SJCRH30 (cell line): ENCODE measurements at regions not wholly inside any gene's neighbourhood (a gene's known extent, or its start where the extent isn't known, plus 50 kb on each side); places are given as distances from the start of the nearest gene placed in this dataset.
"Not testable (repeated sequence)": the region's sequence is repeated elsewhere in the genome, so short reads cannot be mapped to it uniquely, and the experiment has no call there.

Experiments
- DNase-seq, 2 experiments: peaks; one replicate each; pipeline ENCODE4 v3.0.0-alpha.2; 2015 to 2020
- H3K27ac ChIP-seq: fragments of 250-450 bp; sonication (Bioruptor Pico); 2 replicates; pipeline ENCODE4 v1.5.1; 2020; ENCODE audit warnings: mild to moderate bottlenecking, moderate library complexity
- H3K27me3 ChIP-seq: fragments of 250-450 bp; sonication (Bioruptor Pico); 2 replicates; pipeline ENCODE4 v1.5.1; 2020; ENCODE audit warnings: mild to moderate bottlenecking, moderate library complexity
- H3K36me3 ChIP-seq: fragments of 250-450 bp; sonication (Bioruptor Pico); 2 replicates; pipeline ENCODE4 v1.5.1; 2020; ENCODE audit warnings: mild to moderate bottlenecking, moderate library complexity
- H3K4me1 ChIP-seq: fragments of 250-450 bp; sonication (Bioruptor Pico); 2 replicates; pipeline ENCODE4 v1.5.1; 2020; ENCODE audit warnings: mild to moderate bottlenecking, moderate library complexity
- H3K4me3 ChIP-seq: fragments of 250-450 bp; sonication (Bioruptor Pico); 2 replicates; pipeline ENCODE4 v1.5.1; 2020; ENCODE audit warnings: mild to moderate bottlenecking, moderate library complexity
- H3K9me3 ChIP-seq: fragments of 250-450 bp; sonication (Bioruptor Pico); replicated peaks from 2 replicates; pipeline ENCODE4 v1.5.1; 2020; ENCODE audit warnings: mild to moderate bottlenecking, moderate library complexity

DNA sequence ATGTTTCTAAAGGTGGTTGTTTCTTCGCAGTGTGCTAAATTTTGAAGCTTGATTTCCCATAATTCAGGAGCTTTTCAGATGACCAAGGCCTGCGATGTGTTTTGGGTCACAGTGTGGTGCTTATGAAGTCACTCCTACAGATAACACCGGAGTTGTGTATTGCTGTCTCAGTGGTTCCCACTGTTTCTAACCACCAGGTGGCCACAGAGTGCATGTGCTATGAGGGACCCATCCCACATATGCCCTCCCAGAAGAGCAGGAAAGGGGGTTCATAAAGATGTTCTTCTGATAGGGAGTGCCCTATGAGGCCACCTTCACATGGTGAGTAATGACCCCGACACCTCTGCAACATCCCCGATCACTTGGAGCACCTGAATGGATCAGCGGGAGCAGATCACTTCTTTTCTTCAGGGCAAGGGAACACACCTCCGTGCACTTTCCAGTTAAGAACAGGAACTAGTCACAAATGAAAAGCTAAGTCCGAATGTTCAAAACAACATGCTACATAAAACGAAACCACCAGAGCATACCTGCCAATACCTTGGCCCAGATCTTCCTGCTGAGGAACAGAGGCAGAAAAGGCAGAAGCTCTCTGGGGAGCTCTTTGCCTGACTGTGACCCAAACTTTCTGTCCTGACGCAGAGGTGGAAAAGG lies 262.1 kb downstream of the FAM72C start:
- H3K4me3 ChIP-seq, H3K4me1 ChIP-seq, H3K27me3 ChIP-seq, H3K27ac ChIP-seq, H3K9me3 ChIP-seq, H3K36me3 ChIP-seq: not testable (repeated sequence)
- DNase-seq = peak; percentile 2 to 8

DNA sequence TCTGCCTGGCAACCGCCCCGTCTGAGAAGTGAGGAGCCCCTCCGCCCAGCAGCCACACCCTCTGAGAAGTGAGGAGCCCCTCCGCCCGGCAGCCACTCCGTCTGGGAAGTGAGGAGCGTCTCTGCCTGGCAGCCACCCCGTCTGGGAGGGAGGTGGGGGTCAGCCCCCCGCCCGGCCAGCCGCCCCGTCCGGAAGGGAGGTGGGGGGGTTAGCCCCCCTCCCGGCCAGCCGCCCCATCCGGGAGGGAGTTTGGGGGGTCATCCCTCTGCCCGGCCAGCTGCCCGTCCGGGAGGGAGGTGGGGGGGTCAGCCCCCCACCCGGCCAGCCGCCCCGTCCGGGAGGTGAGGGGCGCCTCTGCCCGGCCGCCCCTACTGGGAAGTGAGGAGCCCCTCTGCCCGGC lies 269.0 kb downstream of the FAM72C start:
- DNase-seq, H3K4me3 ChIP-seq, H3K9me3 ChIP-seq, H3K27me3 ChIP-seq, H3K36me3 ChIP-seq, H3K4me1 ChIP-seq, H3K27ac ChIP-seq: not testable (repeated sequence)

DNA sequence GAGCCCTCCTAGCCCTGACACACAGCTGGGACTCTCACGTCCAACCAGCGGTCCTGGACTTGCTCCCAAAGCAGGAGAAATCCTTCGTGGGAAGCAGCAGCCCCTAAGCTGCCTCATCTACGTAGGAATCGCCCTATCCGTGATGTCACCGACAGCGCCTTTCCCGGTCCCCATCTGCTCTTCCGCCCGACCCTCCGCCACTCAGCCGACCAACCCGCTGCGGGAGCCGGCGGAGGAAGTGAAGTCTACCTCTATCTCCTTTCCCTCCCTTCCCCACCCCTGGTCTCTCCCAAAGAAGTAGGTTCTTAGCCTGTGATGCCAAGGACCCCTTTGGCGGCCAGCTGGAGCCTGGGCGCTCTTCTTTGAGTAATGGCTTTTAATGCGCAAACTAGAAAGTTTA lies 272.1 kb downstream of the FAM72C start:
- Histone ChIP-seq H3K9me3 (no peaks in the 10 kb centered on the region), H3K4me3 (no peak overlapping the region), H3K27me3 (no peaks in the 10 kb centered on the region), H3K36me3 (no peaks in the 10 kb centered on the region), H3K4me1 (no peaks in the 10 kb centered on the region), H3K27ac (no peak overlapping the region)
- DNase-seq = no peak

DNA sequence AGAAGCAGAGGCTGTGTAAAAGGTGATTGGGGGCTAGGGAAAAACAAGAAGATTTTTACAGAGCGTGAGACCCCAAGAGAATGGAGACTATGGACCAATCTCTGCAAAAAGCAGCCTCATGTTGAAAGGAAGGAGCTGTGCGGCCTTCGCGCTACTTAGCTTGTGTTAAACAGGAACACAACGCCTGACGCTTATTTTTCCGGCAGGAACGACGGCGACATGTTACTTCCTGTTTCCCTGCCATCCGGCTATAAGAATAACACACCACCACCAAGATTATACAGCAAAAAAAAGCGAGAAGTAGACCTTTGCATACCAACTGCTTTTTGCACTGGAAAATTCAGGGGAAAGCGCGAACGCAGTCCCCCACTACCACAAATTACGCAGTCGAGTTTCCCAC lies 272.7 kb downstream of the FAM72C start:
- Histone ChIP-seq H3K36me3 (no peaks in the 10 kb centered on the region), H3K27ac (no peak overlapping the region), H3K4me3 (no peak overlapping the region), H3K9me3 (no peaks in the 10 kb centered on the region), H3K27me3 (no peaks in the 10 kb centered on the region), H3K4me1 (no peaks in the 10 kb centered on the region)
- DNase-seq = no peak

DNA sequence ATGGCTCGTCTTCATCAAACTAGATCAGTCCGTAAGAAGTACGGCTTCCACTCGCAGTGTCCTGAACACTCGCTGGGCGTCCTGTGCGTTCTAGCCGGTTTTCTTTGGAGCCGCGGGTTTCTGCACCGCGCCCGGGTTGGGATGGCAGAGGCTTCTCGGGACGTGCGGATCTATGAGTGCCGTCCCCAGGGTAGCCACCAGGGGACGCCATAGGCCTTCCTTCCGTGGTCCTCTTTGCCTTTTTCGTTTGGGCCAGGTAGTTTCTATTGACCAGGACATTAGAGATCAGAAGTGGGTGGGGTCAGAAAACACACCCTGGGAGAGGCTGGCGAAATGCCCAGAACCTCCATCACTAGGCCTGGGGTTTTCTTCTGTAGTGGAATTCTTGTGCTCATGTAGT lies 273.8 kb downstream of the FAM72C start:
- Histone ChIP-seq H3K4me3 (no peak overlapping the region), H3K9me3 (no peaks in the 10 kb centered on the region), H3K27ac (no peak overlapping the region), H3K4me1 (no peaks in the 10 kb centered on the region), H3K36me3 (no peaks in the 10 kb centered on the region), H3K27me3 (no peaks in the 10 kb centered on the region)
- peak; percentile 6 to 34 for DNase-seq

DNA sequence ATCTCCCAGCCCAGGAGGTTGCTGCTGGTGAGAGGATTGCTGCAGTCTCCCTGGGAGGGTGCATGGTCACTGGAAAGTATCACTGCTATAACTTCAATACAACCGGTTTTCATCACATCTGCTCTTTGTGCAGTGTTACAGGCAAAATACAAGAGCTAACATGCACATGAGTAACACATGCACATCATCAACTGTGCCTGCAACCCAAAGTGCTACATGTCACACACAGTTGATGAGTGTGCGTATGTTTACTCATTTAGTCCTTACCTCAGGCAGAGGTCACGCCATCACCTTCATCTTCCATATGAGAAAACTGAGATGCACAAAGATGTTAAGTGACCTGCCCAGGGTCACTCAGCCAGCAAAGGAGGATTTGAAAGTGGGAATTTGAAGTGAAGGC lies 277.7 kb downstream of the FAM72C start:
- DNase-seq = no peak
- Histone ChIP-seq H3K9me3 (no peaks in the 10 kb centered on the region), H3K4me3 (no peak overlapping the region), H3K36me3 (no peaks in the 10 kb centered on the region), H3K27me3 (no peaks in the 10 kb centered on the region), H3K4me1 (no peaks in the 10 kb centered on the region), H3K27ac (no peak overlapping the region)

DNA sequence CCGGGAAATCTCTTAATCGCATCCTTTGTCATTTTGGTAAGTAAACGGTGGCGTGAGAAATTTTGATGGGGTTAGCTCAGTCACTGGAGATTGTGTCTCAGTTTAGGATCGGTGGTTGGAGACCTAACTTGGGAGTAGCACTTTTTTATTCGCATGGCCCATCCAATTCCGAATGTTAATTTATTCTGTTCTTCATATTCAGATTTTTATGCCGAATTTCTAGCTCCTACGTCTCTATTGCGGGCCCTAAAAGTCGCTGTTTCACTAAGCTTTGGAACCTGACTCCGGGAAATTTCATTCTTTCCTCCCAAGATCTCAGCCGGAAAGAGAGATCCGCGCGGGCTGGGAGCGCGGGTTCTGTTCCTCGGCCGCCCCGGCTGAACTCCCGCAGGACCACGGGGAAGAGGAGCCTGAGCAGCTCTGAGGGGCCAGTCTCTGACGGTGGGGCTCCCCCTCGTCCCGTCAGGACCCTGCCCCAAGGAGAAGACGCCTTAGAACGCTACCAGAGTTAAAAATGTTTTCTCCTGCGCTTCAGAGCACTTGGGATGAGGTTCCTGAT lies 279.7 kb downstream of the FAM72C start:
- no peak for DNase-seq
- Histone ChIP-seq H3K27ac (no peak overlapping the region), H3K36me3 (no peaks in the 10 kb centered on the region), H3K9me3 (no peaks in the 10 kb centered on the region), H3K27me3 (no peaks in the 10 kb centered on the region), H3K4me3 (no peak overlapping the region), H3K4me1 (no peaks in the 10 kb centered on the region)

DNA sequence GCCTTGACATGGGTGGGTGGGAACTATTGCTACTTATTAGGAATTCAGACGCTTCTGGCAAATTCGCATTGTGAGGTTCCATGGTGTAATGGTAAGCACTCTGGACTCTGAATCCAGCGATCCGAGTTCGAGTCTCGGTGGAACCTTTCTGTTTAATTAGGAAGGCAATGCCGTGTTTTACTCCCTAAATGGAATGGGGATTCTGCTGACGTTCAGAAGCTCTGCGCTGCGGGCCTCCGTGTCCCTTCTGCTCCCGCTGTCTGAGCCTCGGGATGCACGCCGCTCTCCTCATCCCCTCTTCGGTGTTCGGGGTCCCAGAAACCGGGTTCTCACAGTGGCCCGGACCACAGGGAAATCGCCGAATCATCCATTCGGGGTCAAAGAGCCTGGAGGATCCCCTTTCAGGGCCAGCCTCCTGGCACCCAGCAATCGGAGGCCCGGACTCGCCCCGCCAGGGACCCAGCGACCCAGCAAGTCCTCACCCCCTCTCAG lies 280.3 kb downstream of the FAM72C start:
- H3K9me3 ChIP-seq = no peaks in the 10 kb centered on the region
- no peak overlapping the region for H3K4me3 ChIP-seq
- H3K27me3 ChIP-seq = no peaks in the 10 kb centered on the region
- H3K36me3 ChIP-seq = no peaks in the 10 kb centered on the region
- no peaks in the 10 kb centered on the region for H3K4me1 ChIP-seq
- H3K27ac ChIP-seq = no peak overlapping the region
- no peak for DNase-seq

DNA sequence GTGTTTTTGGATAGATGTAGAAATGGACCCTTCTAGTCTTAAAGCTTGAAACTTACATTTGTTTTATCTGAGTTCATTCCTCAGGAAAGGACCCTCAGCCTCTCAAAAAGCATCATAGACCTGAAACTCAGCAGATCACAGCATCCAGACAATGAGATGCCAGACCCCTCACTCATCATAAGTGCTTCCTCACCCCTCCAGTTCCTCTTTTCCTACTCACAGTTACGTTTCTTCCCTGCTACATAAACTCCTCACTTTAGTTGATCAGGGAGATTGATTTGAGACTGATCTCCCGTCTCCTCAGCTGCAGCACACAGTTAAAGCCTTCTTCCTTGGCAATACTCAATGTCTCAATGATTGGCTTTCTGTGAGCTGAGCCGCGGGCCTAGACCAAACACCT lies 282.0 kb downstream of the FAM72C start:
- Histone ChIP-seq H3K4me3 (no peak overlapping the region), H3K27ac (no peak overlapping the region), H3K9me3 (no peaks in the 10 kb centered on the region), H3K4me1 (no peaks in the 10 kb centered on the region), H3K27me3 (no peaks in the 10 kb centered on the region), H3K36me3 (no peaks in the 10 kb centered on the region)
- no peak for DNase-seq

DNA sequence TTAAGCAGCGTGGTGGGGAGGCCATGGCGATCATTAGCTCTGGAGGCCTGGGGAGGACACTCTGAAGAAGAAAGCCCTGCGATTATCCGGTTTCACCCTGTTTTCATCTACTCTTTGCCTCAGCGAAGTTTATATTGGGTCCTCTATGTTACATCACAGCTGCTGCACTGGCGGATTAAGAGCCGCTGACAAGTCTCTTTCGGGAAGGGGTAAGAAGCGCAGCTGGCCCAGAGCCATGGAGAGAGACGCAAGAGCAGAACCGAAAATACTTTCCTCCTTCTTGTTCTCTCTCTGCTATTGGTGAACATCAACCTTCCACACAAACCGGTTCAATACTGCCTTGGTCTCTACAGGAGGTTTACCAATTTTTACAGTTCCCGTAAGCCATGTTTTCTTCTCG lies 291.5 kb downstream of the FAM72C start:
- H3K4me3 ChIP-seq = no peak overlapping the region
- no peaks in the 10 kb centered on the region for H3K27me3 ChIP-seq
- H3K36me3 ChIP-seq = no peaks in the 10 kb centered on the region
- no peaks in the 10 kb centered on the region for H3K9me3 ChIP-seq
- no peak overlapping the region for H3K27ac ChIP-seq
- no peaks in the 10 kb centered on the region for H3K4me1 ChIP-seq
- DNase-seq = no peak

DNA sequence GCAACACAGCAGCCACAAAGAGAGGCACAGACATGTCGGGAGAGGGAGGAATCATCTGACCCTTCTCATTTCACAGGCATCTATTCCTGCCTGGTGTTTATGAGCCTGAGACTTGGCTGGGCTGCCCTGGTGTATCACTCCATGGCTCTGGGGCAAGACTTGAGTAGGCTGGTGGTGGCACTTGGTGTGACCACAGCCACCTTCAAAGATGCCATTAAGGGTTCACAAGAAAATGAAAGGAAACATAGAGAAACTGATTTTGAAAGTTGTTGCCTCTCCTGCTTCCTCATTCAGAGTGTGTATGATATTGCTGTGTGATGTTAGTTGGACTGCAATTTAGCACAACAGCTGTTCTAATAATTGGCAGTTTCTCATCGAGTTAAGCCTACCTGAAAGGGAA lies 298.8 kb downstream of the FAM72C start:
- DNase-seq = no peak
- no peaks in the 10 kb centered on the region for H3K9me3 ChIP-seq
- H3K4me3 ChIP-seq = no peak overlapping the region
- no peaks in the 10 kb centered on the region for H3K27me3 ChIP-seq
- H3K4me1 ChIP-seq = no peaks in the 10 kb centered on the region
- no peaks in the 10 kb centered on the region for H3K36me3 ChIP-seq
- H3K27ac ChIP-seq = no peak overlapping the region

DNA sequence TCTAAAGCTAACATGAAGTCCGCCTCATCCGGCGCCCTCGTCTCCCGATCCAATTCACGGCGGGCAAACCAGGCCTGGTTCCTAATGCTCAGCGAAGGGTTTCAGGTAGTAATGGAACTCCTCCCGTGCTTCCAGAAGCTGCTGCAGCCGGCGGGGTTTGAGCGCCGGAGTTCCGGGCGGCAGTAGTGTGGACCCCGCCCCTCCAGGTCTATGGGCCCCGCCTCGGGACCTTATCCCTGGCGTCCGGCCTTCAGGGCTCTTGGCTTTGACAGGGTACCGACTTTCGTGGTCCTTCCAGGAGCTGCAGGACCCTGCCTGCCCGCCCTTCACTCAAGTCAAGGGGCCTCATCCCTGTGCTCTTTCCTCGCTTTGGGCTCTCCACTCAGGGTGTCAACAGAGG lies 304.1 kb downstream of the FAM72C start:
- Histone ChIP-seq H3K9me3 (no peaks in the 10 kb centered on the region), H3K27me3 (no peaks in the 10 kb centered on the region), H3K4me3 (no peak overlapping the region), H3K4me1 (no peaks in the 10 kb centered on the region), H3K36me3 (no peaks in the 10 kb centered on the region), H3K27ac (no peak overlapping the region)
- no peak for DNase-seq

DNA sequence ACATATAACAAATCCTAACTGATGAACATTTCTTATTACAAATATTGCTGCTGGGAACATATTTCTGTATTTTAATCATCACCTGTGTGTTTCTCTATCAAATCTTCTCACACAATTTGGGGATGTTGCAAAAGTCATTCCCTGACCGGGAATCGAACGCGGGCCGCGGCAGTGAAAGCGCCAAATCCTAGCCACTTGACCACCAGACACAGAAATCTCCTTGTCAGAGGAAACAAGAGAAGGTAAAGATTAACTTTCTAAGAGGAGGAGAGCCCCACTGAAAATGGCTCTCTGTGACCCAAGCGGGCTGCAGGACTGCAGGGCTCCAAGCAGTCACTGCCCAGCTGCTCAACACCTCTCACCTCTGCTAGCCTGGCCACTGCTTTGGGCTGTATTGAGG lies 304.9 kb downstream of the FAM72C start:
- Histone ChIP-seq H3K9me3 (no peaks in the 10 kb centered on the region), H3K36me3 (no peaks in the 10 kb centered on the region), H3K4me1 (no peaks in the 10 kb centered on the region), H3K27ac (no peak overlapping the region), H3K4me3 (no peak overlapping the region), H3K27me3 (no peaks in the 10 kb centered on the region)
- DNase-seq = no peak

DNA sequence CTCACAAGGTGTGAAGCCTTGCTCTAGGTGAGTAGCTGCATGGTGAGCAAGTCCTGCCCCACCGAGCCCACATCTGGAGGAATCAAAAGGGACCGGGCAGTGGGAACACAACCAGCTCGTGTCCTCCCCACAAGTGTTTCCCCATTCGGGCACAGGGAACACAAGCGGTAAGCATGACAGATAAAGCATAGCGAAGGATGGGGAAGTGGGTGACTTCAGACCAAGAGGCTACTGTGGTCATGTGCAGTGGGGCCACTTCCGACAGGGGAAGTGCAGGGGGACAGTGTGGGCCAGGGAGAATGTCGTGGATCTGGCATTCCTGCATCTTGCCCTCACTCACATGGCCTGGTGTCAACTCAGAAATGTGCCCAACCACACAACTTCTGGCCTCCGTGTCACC lies 306.2 kb downstream of the FAM72C start:
- DNase-seq = no peak
- Histone ChIP-seq H3K27ac (no peak overlapping the region), H3K4me3 (no peak overlapping the region), H3K9me3 (no peaks in the 10 kb centered on the region), H3K27me3 (no peaks in the 10 kb centered on the region), H3K4me1 (no peaks in the 10 kb centered on the region), H3K36me3 (no peaks in the 10 kb centered on the region)

DNA sequence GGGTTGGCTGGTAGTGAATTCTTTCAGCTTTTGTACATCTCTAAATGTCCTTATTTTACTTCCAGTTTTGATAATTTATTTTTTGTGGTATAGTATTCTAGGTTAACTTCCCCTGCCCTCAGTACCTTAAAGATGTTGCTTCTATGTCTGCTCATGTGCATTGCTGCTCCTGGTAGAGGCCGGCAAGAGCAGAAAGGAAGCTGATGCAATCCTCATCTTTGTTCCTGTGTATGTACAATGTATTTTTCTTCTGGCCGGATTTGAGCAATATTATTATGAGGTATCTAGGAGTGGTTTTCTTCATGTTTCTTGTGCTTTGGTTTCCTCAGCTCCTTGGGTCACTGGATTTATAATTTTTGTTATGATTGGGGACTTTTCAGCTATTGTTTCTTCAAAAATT lies 308.7 kb downstream of the FAM72C start:
- H3K4me3 ChIP-seq, H3K27me3 ChIP-seq, H3K36me3 ChIP-seq, H3K27ac ChIP-seq, DNase-seq, H3K9me3 ChIP-seq, H3K4me1 ChIP-seq: not testable (repeated sequence)

DNA sequence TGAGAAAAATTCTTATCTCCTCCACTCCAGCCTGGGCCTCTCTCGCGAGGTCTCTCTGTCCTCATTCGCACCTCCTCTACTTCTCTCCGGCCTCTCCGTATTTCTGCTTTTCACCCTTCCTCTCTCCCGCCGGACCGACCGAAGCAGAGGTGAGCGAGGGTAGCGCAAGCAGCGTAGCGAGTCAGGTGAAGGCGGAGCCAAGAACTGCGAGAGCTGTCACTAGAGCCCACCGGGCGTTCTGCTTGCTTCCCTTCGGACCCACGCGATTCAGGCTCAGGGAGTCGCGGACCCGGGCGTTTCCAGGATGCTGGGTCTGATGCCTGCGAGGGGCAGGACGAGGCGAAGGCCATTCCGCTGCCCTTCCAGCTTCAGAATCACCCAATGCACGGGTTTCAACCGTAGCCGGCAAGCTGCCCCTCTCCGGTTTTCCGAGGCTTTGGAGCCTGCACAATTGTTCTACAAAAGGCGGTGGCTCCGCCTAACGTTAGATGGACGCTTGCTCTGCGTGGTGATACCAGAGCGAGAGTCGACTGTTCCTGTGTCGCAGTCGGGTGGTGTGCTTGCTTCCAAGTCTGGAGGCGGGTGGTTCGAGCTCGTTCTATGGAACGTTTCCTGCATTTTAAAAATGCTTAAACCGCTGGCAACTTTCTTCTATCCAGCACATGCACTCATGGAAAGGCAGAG lies 310.2 kb downstream of the FAM72C start:
- Histone ChIP-seq H3K4me3 (no peak overlapping the region), H3K9me3 (no peaks in the 10 kb centered on the region), H3K27ac (no peak overlapping the region), H3K27me3 (no peaks in the 10 kb centered on the region), H3K36me3 (no peaks in the 10 kb centered on the region), H3K4me1 (no peaks in the 10 kb centered on the region)
- no peak for DNase-seq
